Activated CD8-positive, alpha-beta memory T cell treated with anti-CD3 and anti-CD28 coated beads, Interleukin-2, amount 50 U/mL, for 4 hours (primary cell): ENCODE measurements at regions not wholly inside any gene's neighbourhood (a gene's known extent, or its start where the extent isn't known, plus 50 kb on each side); places are given as distances from the start of the nearest gene placed in this dataset.
A peak's percentile ranks its signal among the peaks of the same experiment; 100 is the strongest.

Experiments
- DNase-seq: peaks from one replicate; pipeline ENCODE4 v3.0.0-alpha.2; 2020

- no peak for DNase-seq
These were observed 315.3 kb downstream of the PTEN start for GRCh38 chr10:88178758-88179157.

- DNase-seq = no peak
These were observed 316.4 kb downstream of the PTEN start for GRCh38 chr10:88179831-88180230.

- DNase-seq = no peak
These were observed 318.6 kb downstream of the PTEN start for GRCh38 chr10:88181902-88182600.

DNA sequence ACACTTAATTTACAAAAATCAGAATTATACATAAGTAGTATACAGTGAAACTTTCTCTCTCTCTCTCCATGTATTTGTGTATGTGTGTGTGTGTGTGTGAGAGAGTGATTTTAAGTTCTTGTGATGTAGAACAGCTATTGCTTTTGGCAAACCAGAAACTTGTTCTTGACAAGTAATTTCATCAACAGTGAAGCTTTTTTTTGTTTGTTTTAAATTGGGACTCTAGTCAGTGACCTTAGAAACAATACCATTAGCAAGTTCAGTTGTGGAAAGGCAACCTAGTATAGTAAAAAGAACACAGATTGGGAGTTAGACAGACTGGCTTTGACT, 319.1 kb downstream of the PTEN start:
- no peak for DNase-seq

DNA sequence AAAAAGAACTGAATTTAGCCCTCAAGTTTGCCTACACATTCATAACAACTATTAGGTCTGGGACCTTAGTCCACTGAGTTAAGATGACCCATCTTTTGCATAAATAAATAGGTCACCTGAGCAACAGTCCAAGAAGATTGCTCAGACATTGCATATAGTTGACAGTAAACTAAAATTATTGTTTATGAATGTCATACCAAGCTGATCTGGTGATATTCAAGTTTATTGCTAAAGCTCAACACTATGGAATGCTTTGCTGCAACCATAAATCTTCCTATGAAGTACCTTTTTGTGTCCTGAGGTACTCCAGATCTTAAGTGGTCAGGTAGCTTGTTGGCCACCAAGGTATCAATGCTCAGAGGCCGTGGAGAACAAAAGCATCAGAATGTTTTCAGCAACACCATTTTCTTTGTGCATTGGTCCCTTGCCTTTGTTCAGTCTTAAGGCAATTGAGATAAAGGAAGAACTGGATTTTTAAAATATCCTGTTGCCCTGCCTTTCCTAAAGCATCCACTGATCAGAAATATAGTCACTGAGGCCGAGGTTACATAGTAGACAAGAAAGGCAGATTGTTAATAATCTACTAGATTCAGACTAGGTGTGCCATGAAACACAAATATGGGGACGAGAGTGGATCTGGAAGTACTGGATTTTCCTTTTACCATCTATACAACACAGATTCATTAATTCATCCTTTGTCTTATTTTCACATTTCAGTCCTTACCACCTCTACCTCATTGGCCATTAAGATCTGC, 321.3 kb downstream of the PTEN start:
- DNase-seq = no peak

DNA sequence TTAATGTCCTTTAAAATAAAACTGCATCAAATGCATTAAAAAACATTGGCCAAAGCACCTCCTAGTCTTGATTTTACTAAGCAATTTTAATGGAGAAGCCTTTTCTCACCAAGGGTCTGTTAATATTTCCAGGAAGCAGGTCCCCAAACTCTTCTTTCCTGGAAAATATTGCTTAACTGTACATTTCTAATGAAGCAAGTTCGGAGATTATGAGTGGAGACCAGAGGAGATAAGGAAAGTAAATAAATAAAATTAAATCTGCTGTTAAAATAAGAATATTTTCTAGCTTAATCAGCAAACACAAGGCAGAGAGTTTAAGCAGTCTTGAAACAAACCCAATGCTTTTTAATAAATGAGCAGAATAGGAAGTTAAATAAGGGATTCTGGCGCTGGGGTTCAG, 322.4 kb downstream of the PTEN start:
- DNase-seq = no peak

- no peak for DNase-seq
These were observed 322.9 kb downstream of the PTEN start for GRCh38 chr10:88186335-88186734.

DNA sequence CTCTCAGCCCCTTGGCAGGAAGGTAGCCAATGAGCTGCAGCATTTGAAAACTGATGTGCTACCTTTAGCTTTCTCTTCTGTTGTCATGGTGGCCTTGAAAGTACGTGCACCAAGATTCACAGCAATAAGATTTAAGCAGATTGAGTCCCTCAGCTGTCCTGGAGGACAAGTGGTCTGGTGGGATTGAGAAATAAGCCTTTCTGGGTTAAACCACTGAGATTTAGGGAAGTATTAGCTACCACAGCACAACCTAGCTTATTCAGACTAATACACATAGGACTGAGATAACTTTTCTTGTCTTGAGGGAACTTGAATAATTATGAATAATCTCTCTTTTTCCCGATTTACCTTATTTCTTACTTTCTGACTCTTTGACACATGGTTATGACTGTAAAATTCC, 324.0 kb downstream of the PTEN start:
- DNase-seq = no peak

DNA sequence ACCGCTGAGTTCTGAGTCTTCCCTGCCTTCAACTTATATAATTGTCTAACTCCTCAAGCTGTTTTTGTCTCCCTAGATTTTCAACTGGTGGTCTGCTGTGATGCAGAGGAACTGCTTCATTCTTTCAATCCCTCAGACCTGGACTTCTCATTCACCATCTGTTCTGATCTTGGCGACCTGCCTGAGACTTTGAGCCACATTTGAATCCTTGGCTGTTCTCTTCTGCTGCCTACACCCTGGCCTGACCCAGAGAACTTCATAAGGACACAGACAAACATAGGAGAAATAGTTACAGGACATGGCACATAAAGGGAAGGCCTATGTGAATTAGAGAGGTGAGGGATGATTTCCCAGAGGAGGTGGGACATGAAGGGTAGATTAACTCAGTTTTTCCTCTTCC, 326.7 kb downstream of the PTEN start:
- DNase-seq = no peak

DNA sequence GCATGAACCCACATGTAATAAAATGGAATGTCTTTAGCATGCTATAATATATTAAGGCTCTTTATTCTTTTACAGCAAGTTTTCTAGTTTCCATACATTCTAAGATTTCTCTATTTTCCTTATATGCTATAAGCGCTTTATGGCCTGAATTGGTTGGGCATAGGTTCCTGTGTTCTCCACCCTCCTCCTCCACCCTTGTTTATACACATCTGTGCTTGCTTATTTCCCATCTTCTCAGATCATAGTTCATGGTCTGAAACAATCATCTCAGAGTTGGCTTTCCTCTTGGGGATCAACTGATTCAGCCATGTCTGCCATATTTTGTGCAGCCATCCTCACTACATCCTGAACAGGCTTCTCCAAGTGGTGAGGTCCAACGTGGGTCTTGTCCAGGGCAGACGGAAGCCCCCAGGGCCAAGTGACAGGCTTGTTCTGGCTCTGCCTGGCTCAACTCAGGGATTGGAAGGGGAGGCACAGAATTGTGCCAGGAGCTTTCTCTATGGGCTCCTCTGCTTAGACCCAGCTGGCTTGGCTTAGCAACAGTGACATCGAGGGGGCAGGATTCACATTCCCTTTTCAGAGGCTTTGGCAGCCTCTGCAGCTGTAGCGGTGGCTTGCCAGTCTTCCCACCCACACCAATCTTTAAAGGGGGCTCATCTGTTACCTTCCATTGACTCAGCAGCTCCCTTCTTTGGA, 327.3 kb downstream of the PTEN start:
- no peak for DNase-seq

DNA sequence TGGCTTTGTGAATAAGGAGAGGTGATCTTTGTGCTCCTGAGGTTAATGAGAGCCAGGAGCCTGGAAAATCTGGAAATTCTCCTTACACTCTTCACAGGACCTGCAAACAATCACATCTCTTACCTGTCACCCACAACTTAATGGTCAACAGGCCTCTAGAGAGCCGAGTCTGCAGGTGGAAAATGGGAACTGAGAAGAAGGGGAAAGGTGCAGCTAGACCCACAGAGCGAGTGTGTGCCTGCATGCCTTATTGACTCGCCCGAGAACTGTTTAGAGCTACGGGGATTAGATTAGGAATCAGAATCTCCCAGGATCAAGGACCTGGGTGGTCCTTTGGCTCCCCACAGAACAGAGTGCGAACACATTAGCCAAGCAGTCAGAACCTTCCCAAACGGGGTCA, 329.6 kb downstream of the PTEN start:
- no peak for DNase-seq

DNA sequence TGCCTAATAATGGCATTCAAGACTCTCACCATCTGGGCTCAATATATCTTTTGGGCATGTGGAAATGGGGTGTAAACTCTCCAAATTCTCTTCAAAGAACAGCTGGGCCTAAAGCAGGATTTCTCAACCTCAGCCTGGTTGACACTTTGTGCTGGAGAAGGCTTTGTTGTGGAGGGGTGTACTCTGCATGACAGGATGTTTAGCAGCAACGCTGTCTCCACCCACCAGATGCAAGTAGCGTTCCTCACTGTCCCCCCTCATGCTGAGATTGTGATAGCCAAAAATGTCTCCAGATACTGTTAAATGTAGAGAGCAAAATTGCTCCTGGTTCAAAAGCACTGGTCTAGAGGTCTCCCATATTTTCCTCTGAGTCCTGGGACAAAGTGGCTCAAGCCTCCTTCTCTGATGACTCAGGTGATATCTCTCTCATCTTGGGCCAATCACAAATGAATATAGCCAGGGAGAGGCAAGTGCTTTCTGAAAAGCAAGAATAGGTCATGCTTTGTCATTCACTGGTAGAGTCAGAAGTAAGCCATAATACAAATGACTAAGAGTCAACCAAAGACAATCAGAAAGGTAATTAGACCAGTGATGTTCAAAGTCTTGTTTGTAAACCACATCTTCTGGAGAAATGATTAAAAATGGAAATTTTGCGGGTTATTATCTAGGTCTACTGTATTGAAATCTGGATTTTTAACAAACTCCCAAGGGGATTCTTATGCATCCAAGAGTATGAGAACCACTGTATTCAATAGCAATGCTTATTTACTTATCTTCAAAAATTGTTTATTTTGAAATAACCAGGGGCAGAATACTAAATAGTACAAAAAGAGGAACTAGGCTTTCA, 330.8 kb downstream of the PTEN start:
- peak; percentile 26 for DNase-seq

GRCh38 chr10:88194961-88195367, 331.5 kb downstream of the PTEN start:
- DNase-seq = no peak

GRCh38 chr10:88195841-88196240, 332.4 kb downstream of the PTEN start:
- no peak for DNase-seq

DNA sequence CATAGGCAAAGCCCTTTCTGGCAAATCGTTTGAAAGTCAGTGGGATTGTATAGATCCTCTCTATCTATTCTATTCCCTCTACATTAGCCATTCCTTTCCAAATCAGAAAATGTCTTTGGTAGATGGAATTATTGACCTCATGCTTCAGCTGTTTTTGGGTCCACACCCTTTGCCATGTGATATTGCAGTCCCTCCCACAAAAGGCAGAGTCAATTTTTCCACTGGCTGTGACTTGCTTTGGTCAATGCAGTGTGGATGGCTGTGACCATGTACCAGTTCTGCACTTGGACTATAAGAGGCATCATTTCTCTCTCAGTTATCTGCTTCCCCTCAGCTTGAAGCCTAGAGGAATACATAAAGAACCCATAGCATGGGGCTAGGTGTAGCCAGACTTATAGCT, 332.9 kb downstream of the PTEN start:
- DNase-seq = no peak

DNA sequence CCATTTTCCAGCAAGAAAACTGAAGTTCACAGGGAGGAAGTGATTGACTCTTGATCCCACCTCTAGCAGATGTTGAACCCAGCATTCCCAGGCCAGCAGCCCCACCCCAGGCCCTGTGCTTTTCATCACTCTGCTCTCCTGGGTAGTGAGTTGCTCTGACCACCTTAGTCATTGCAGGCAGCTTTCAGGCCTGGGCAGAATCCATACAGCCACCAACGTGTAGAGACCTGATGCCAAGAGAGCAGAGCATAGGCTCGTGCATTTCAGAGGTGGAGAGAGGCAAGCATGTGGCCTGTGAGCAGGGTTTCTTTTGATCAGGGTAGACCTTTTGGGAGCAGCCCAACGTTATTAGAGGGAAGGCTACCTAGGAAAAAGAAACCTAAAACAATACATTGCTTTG, 334.6 kb downstream of the PTEN start:
- no peak for DNase-seq

- no peak for DNase-seq
These were observed 337.0 kb downstream of the PTEN start for GRCh38 chr10:88200312-88201032.

DNA sequence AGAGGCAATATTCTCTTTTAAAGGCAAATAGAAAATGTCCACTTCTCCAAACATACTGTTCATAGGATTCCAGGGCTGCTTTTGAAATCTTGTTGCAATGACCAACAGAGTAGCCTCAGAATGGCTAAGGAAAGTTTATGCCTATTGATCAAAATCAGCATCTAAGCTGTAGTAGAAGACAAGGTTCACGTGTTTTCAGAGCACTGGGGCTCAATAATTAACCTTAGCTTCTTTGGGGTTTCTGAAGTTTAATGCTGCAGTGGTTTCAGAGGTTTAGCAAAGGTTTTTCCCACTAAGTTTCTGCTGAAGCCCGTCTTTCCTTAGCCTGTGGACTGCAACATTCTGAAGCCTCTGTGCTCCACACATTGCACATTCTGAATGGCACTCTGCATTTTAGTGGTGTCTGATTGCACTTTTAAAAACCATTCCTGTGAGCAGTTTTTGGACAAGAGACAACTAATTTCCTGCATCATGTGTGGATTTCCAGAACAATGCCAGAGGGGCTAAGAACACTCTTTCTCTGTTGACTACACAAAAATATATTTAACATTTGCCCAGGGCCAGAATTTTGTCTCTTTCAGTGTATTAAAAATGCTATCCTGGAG, 342.5 kb downstream of the PTEN start:
- DNase-seq = no peak

GRCh38 chr10:88207121-88207546, 343.7 kb downstream of the PTEN start:
- no peak for DNase-seq

DNA sequence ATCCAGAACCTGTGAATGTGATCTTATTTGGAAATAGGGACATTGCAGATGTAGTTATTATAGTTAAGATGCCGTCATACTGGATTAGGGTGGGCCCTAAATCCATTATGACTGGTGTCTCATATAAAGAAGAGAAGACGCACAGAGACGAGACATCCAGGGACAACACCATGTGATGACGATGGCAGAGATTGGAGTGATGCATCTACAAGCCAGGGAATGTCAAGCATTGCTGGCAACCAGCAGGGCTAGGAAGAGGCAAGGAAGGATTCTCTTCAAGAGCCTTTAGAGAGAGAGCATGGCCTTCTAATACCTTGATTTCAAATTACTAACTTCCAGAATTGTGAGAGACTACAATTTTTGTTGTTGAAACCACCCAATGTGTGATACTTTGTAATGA, 345.8 kb downstream of the PTEN start:
- DNase-seq = no peak

DNA sequence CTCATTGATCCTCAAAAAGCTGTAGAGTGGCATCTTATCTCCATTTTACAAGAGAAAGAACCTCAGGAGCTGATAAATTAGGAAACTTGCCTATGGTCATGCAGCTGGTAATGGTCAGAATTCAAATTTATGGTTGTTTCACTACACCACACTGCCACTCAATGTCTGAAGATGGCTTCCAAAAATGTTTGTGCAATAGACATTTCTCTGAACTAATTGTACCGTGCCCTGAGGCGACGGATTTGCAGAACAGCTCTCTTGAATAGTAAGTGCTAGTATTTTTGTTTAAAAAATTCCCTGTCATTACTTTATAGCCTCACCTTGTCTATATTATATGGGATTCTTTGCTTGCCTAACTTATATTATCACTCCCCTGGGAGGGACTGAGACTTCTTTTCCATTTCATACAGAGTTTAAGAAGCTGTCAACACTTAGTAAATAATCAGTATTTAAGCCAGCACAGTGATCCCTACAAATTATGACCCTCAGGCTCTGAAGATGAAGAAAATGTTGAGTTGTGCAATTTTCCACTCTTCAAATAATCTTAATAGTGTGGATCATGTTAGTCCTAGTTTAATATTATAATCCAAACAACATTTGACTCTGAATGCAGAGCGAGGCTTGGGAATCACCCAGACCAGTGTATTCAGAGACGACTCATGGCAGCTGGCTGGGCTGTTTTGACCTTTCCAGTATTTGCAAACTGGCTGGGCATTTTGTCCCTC, 346.6 kb downstream of the PTEN start:
- no peak for DNase-seq
